ENCODE measurements at regions not wholly inside any gene's neighbourhood (a gene's known extent, or its start where the extent isn't known, plus 50 kb on each side); places are given as distances from the start of the nearest gene placed in this dataset.
"Not testable (repeated sequence)": the region's sequence is repeated elsewhere in the genome, so short reads cannot be mapped to it uniquely, and the experiment has no call there.

GRCh38 chr3:159364511-159364910 is 562.7 kb downstream of the MFSD1 start:
- in situ Hi-C loops (cut with HindIII; ENCODE audit: low pct_ligation_motif_present, low pct_unique_long_range_greater_than_20kb, low sequenced_read_pairs) = no loop called here
- DNase-seq = no peak

- in situ Hi-C loops (cut with HindIII; ENCODE audit: low pct_ligation_motif_present, low pct_unique_long_range_greater_than_20kb, low sequenced_read_pairs) = no loop called here
- DNase-seq = no peak
Measured at GRCh38 chr3:159366476-159366875, 564.6 kb downstream of the MFSD1 start.

DNA sequence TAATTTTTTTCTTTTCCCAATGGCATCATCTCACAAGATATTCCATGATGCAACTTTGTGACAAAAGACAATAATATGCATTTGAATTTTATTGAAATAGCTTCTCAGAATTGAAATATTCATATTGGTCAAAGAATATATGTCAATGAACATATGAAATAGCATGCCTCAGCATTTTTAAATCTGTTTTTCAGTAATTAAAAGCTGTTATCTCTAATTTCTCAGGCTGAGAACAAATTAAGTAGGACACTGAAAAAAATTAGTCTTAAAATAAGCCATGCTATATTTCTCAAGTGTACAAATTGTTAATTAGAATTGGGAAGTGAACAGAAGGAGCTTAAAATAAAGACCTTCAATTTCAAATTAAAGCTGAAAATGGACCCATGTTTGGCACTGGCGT is 570.1 kb downstream of the MFSD1 start:
- in situ Hi-C loops (cut with HindIII; ENCODE audit: low pct_ligation_motif_present, low pct_unique_long_range_greater_than_20kb, low sequenced_read_pairs) = no loop called here
- DNase-seq = no peak

- no peak for DNase-seq
- in situ Hi-C loops (cut with HindIII; ENCODE audit: low pct_ligation_motif_present, low pct_unique_long_range_greater_than_20kb, low sequenced_read_pairs) = no loop called here
Measured at GRCh38 chr3:159378396-159379194, 576.7 kb downstream of the MFSD1 start.

GRCh38 chr3:159380891-159381290 is 579.0 kb downstream of the MFSD1 start:
- in situ Hi-C loops (cut with HindIII; ENCODE audit: low pct_ligation_motif_present, low pct_unique_long_range_greater_than_20kb, low sequenced_read_pairs) = no loop called here
- no peak for DNase-seq

- in situ Hi-C loops (cut with HindIII; ENCODE audit: low pct_ligation_motif_present, low pct_unique_long_range_greater_than_20kb, low sequenced_read_pairs) = no loop called here
Measured at GRCh38 chr3:159390656-159391212, 588.9 kb downstream of the MFSD1 start.

GRCh38 chr3:159397683-159398082 is 591.0 kb upstream of the IL12A start:
- in situ Hi-C loops (cut with HindIII; ENCODE audit: low pct_ligation_motif_present, low pct_unique_long_range_greater_than_20kb, low sequenced_read_pairs); DNase-seq: not testable (repeated sequence)

More at GRCh38 chr3:159390656-159391212, 588.9 kb downstream of the MFSD1 start:
- no peak for DNase-seq

GRCh38 chr3:159401069-159401468 is 587.6 kb upstream of the IL12A start:
- DNase-seq = no peak
- in situ Hi-C loops (cut with HindIII; ENCODE audit: low pct_ligation_motif_present, low pct_unique_long_range_greater_than_20kb, low sequenced_read_pairs) = no loop called here

- DNase-seq; in situ Hi-C loops (cut with HindIII; ENCODE audit: low pct_ligation_motif_present, low pct_unique_long_range_greater_than_20kb, low sequenced_read_pairs): not testable (repeated sequence)
Measured at GRCh38 chr3:159409711-159410110, 578.9 kb upstream of the IL12A start.

GRCh38 chr3:159413319-159413718 is 575.3 kb upstream of the IL12A start:
- in situ Hi-C loops (cut with HindIII; ENCODE audit: low pct_ligation_motif_present, low pct_unique_long_range_greater_than_20kb, low sequenced_read_pairs) = no loop called here
- no peak for DNase-seq

DNA sequence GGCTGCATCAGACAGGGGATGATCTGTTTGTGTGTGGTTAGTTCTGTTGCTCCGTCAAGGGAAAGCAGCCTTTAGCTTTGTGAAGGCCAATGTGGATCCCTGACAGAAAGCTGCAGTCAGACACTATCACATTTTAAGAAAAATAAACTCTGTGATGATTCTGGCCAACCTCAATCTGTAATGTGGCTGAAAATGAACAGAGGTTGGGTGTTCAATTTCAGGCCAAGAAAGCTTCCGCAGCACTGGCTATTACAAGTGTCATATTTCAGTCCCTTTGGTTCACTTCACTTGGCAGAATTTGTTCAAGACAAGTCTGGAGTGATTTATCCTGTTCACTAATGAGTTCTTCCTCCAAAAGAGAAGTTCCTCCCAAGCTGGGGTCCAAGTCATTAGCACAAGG is 571.8 kb upstream of the IL12A start:
- in situ Hi-C loops (cut with HindIII; ENCODE audit: low pct_ligation_motif_present, low pct_unique_long_range_greater_than_20kb, low sequenced_read_pairs) = no loop called here
- no peak for DNase-seq

GRCh38 chr3:159417761-159418160 is 570.9 kb upstream of the IL12A start:
- no peak for DNase-seq
- in situ Hi-C loops (cut with HindIII; ENCODE audit: low pct_ligation_motif_present, low pct_unique_long_range_greater_than_20kb, low sequenced_read_pairs) = no loop called here

GRCh38 chr3:159418571-159419526 is 569.8 kb upstream of the IL12A start:
- DNase-seq = peak; percentile 25
- in situ Hi-C loops (cut with HindIII; ENCODE audit: low pct_ligation_motif_present, low pct_unique_long_range_greater_than_20kb, low sequenced_read_pairs) = no loop called here

- in situ Hi-C loops (cut with HindIII; ENCODE audit: low pct_ligation_motif_present, low pct_unique_long_range_greater_than_20kb, low sequenced_read_pairs) = no loop called here
- DNase-seq = no peak
Measured at GRCh38 chr3:159429702-159430101, 558.9 kb upstream of the IL12A start.

- DNase-seq = no peak
- in situ Hi-C loops (cut with HindIII; ENCODE audit: low pct_ligation_motif_present, low pct_unique_long_range_greater_than_20kb, low sequenced_read_pairs) = no loop called here
Measured at GRCh38 chr3:159432682-159433340, 555.8 kb upstream of the IL12A start.

- no peak for DNase-seq
- in situ Hi-C loops (cut with HindIII; ENCODE audit: low pct_ligation_motif_present, low pct_unique_long_range_greater_than_20kb, low sequenced_read_pairs) = no loop called here
Measured at GRCh38 chr3:159439346-159439745, 549.3 kb upstream of the IL12A start.

GRCh38 chr3:159441279-159441678 is 547.4 kb upstream of the IL12A start:
- no peak for DNase-seq
- in situ Hi-C loops (cut with HindIII; ENCODE audit: low pct_ligation_motif_present, low pct_unique_long_range_greater_than_20kb, low sequenced_read_pairs) = no loop called here

- in situ Hi-C loops (cut with HindIII; ENCODE audit: low pct_ligation_motif_present, low pct_unique_long_range_greater_than_20kb, low sequenced_read_pairs) = no loop called here
- no peak for DNase-seq
Measured at GRCh38 chr3:159443266-159443665, 545.4 kb upstream of the IL12A start.

DNA sequence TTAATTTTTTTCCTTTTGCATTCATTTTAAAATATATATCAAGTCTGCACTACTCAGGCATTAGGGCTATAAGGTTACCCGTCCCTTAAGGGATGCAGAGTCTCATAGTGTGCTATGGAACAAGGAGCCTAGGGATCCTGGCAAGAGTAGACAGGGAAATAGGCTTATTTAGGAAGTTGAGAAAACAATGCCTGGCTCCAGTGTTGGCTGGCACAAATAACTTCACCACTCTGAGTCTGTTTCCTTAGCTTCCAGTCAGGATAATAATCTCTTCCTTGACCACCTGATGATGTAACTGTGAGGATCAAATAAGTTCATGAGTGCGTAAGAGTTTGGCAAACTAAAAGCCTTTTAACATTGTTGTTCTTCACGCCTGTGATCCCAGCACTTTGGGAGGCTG is 540.8 kb upstream of the IL12A start:
- in situ Hi-C loops (cut with HindIII; ENCODE audit: low pct_ligation_motif_present, low pct_unique_long_range_greater_than_20kb, low sequenced_read_pairs) = no loop called here
- no peak for DNase-seq
